A204.1 (cell line): ENCODE measurements at regions not wholly inside any gene's neighbourhood (a gene's known extent, or its start where the extent isn't known, plus 50 kb on each side); places are given as distances from the start of the nearest gene placed in this dataset.

ENCODE experiments used
- FAIRE-seq: peaks from 2 replicates; lab custom pipeline; 2012; peaks lifted over from hg19 to GRCh38; lab: Jason Lieb, UNC

DNA sequence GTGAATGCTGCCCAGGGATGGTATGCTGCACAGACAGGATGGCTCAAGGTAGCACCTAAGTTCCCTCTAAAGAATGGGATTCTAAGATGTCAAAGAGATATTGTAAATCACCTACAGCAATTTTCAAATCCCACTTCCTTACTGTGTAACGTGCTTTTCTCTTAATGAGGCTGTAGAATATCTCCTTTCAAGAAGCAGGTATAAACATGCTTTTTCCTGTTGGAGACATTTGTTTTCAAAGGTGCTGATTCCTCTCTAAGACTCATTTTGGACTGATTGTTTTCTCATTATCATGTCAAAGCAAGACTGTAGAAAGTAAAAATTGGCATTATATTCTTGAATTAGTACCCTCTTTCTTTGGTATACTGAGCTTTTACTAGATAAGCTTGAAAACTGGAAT, 412.6 kb upstream of the PAPPA start:
- FAIRE-seq = no peak

DNA sequence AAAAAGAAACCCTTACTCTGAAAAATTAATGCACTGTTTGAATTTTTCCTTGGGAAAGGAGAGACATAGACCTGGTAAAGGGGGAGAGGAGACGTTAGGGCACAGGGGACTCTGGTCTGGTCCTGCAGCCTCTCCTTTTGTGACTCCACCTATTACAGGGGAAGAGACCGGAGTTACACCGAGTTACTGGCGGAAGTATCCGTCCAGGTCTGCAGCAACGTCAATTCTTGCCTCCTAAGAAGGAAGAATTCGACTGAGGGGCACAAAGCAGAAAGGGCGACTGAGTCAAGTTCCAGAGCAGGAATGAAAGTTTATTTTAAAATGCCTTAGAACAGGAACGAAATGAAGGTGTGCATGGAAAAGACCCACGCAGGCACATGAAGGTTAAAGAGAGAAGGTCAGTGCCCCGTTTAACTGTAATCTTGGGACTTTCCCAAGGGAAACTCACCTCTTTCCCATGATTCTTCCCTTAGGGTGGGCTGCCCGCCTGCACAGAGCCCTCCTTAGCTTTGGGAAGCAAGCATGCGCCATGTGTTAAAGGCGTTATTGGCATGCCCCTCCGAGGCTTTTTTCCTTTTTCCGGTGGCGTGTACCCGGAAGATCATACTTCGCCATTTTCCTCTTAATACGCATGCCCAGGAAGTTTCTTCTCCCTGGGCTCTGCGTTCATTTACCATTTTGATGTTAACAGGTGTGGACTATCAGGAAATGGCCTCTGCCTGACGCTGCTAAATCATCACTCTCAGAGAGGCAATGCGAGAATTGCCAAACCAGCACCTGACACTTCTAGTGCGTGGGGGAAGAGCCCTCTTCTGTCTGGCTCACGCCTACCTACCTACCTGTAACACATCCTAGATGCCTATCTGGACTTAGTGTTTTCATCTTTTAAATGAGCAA, 409.6 kb upstream of the PAPPA start:
- FAIRE-seq = no peak

DNA sequence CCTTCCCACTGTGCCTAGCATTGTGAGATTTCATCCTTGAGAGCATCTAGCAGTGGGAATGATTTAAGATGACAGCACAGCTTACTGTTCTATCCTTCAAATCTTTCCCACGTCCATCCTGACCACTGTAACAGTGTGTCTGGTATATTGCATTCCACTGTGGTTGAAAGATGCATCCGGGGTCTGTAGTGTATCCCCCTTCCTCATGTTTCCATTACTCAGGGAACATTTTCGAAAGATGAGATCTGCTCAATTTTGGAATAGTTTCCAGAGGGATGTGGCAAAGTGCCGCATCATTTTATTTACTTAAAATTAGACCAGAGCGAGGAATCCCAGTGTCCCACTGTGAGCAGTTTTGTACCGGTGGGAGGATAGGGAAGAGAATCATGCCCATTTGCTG, 407.1 kb upstream of the PAPPA start:
- FAIRE-seq = no peak

DNA sequence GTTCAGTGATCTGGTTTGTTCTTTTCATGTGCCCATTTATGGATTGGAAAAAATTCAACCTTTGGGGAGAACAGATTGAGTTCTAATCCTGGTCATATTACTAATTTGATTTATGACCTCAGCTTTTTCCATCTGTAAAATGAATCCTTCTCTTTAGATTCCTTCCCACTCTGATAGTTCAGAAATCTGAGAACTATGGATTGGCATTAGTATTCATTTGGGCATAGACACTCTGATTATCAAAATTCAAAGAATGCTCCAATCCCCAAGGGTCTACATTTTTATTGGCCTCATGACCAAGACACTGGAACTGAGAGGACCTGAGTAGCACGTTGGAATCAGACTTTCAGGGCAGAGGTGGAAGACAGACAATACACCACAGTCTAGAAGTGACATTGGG, 405.9 kb upstream of the PAPPA start:
- no peak for FAIRE-seq

DNA sequence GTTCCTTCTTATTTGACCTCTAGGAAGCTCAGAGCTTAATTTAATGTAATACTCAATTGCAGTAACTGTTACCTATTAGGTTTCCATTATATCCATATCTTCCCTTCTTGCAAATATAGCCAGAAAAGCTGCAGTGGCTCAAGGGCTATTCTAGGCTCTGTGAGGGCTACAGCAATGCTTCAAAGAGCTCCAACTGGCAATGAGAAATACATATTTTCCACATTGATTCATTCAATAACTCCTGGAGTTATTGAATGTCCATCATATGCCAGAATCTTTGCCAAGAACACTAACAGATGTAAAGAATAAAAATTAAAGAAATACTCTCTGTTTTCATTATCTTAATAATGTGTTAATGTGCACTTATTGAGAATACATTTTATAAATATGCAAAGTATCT, 396.9 kb upstream of the PAPPA start:
- FAIRE-seq = no peak

DNA sequence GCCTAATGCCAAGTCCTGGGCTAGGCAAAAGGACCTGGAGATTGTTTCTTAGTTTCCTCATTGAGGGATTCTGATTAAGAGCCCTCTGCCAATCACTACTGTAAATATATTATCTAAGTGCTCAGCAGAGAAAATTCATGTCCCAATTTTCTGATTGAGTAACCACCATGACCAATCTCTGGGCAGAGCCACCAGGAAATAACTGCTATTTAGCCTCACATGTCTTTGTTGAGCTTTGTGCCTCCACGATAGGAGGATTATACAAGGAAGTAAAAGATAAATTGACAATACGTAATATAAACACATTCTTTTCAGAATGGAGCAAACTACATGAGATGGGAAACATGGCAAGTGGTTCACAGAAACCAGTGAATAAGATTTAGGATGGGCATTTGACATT, 396.1 kb upstream of the PAPPA start:
- no peak for FAIRE-seq

DNA sequence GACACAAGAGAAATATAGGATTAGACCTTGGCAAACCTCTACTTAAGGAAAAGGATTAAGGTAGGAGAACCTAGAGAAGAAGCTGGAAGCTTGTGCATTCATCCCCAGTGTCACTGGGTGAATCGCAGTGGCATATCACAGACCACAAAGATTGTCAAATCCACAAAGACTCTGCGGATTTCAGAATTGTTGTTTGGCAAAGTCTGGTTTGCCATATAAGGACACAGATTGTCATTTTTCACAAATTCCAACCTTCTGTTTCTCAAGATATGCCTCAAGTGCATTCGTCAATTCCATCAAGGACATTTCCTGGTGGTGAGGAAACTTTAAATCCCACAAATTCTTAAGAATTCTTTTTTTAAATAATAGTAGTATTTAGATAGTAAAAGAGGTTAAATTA, 395.1 kb upstream of the PAPPA start:
- FAIRE-seq = no peak

DNA sequence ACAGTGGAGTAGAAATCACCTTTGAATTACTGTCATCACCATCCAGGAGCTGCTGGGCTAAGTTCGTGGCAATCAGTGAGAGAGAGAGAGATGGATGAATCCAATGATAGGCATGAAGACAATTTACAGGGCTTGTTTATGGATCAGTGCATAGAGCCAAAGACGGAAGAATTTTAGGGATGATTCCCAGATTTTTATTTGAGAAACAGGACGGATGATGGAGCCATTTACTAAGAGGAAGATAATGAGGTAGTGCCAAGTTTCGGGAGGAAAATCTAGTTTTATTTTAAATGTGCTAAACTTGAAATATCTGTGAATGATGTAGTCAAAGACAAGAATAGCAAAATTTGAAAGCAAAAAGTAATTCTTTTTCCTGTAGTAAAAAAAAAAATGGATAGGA, 394.2 kb upstream of the PAPPA start:
- no peak for FAIRE-seq

DNA sequence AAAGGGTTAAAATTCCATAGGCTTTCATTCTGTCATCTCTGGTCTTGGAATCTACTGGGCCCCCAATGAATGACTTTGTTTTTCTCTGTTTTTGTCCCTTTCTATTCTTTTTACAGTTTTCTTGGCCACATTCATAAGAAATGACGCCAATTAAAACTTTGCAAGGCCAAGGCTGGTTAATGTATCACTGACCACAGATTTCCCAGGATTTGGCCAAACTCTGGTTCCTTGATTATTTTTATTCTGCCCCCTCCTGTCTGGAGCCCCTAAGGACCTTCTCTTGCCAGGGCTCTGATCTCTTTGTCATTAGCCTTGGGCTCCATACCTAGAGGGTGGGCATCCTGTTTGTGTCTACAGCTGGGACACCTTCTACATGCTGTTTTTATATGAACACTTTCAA, 388.9 kb upstream of the PAPPA start:
- no peak for FAIRE-seq

DNA sequence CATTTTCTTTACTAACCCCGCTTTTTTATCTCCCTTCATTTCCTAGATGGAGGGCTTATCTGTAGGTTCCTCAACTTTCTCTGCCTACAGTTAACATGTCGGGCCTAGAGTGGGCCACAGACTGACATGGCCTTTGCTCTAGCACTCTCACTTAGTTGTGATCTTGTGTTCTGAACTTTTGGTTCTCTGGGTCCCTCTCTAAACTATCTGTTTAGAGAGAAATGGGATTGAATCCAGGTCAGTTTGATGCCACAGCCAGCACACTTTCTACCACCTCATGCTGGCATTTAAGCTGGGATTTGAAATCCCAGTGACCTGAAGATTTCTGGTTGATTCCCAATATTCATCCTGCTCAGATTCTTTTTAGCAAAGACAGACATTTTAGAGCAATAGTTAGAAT, 388.5 kb upstream of the PAPPA start:
- no peak for FAIRE-seq

DNA sequence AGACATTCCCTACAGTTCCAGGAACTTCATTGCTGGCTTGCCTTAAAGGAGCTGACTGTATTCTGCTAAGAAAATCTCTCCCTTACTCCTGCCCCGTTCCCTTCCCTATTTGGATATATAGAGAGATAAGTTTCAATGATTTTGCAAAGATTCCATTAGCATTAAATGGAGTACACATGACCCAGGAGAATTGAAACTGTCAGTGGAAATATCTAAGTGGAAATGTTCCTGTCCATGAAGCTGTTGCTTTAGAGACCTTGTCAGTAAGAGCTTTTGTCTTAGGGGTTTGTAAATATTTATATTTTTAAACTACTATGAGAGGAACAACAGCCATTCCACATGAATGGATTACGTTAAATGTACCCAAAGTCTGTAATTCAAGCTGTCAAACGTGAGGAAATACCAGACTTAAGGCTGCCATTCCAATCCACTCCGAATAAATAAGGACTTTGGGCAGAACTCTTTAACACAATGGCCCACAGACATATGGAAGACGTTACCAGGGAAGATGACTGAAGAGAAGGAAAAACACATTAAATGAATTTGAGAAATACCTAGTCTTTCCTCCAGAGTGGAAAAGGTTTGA, 387.1 kb upstream of the PAPPA start:
- no peak for FAIRE-seq

DNA sequence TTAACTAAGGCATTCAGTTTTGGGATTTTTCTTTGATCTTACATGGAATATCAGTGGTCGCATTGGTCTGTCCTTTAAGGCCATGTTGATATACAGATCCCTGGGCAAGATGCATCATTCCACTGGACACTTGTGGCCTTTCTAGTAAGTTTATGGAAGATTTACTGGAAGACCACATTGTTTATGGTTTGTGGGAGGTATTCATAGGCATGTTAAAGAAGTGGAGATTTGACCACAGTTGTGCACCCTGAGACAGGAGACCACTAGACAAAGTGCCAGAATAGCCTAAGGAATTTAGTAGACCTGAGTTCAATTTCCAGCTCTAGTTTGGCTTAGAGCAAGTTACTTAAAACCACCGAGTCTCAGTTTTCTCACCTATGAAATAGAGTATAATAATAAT, 383.1 kb upstream of the PAPPA start:
- FAIRE-seq = no peak

DNA sequence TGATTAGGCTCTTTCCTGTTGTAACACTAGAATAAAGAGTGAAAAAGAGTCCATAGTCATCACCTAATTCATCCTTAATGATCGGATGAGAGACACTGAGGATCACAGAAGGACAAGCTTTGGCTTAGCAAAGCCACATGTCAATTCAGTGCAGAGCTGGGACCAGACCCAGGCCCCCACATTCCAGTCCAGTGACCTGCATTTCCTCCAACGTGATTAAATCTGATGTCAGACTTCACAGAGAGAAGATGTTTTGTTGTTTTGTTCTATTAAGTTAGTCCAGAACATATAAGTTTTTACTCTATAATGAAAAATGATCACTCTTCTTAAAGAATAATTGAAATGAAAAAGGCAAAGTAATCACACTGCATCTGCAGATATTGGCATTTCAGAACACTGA, 377.9 kb upstream of the PAPPA start:
- FAIRE-seq = no peak

DNA sequence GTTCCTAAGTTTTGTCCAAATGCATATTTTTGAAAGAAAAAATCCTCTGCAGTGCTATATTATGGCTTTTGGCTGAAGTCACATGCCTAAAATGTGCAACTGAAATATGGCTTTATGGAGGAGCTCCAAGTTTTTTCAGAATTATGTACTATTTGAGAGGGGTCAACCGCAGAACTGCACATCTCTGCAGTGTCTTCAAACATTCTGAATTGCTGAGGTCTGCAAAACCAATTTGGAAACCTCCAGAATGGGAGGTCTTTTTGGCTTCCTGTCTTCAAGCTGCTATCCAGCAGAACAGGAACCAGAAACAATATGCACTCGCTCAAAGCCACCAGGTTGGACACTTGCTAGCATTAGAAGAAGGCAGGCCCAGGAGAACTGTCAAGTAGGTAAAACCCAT, 376.0 kb upstream of the PAPPA start:
- no peak for FAIRE-seq

DNA sequence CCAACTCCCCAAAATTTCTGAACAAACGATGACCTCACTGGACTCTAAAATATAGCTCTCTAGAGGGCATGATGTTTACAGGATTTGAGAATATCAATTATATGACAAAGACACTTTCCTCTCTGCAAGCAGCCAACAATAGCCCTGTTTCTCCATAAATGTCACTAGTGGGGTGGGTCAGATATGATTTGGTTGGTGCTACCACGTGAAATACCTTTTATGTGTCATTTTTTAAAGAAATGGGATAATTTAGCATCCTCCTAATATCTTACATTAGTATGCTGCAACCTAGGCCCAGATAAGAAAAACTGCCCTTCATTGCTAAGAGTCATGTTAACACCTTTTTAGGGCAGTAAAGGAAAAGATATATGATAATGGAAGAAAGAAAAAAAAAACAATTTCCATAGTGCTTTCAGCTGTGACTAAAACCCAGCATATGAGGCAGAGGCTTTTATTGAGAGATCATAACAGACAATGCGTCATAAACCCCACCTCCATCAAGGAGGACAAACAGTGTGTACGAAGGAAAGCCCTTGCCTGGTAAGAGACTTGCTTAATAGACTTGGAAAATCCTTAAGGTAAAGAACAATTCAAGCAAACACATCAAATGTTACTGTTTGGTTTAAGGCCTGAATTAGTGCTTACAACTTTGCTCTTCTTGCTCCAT, 372.4 kb upstream of the PAPPA start:
- FAIRE-seq = no peak

DNA sequence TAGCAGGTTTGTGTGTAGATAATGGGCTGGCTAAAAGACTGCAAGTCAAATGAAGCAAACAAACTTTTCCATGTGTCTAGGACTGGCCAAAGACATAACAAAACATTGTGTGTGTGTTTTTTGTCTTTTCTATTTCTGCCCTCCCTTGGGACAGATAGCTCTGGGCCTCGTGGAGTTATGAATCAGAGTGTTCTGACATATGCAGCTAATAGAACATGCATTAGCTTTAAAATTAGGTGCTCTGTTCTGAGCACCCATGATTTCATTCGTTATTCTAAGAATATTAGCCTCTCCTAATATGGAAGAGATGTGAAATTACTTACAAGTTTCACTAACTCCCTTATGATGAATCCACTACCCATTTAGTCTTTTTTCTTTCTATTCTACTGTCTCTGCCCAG, 367.3 kb upstream of the PAPPA start:
- no peak for FAIRE-seq

DNA sequence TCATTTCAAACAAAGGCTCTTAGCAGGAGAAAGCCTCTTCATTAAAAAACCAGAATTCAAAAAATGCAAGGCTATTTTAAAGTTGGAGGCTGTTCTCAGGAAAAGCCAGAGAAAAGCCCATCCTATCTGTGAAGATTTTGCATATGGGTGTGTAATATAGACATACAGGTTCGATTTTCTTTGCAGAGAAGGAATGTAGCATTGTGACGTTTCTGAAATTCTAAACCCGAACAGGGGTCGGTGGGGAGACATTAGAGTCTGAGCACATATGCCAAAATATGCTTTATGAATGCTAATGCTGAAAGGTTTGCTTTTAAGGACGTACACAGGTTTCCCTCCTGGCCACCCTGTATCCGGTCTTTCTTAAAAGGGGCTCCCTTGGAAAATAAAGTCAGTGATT, 363.1 kb upstream of the PAPPA start:
- no peak for FAIRE-seq

DNA sequence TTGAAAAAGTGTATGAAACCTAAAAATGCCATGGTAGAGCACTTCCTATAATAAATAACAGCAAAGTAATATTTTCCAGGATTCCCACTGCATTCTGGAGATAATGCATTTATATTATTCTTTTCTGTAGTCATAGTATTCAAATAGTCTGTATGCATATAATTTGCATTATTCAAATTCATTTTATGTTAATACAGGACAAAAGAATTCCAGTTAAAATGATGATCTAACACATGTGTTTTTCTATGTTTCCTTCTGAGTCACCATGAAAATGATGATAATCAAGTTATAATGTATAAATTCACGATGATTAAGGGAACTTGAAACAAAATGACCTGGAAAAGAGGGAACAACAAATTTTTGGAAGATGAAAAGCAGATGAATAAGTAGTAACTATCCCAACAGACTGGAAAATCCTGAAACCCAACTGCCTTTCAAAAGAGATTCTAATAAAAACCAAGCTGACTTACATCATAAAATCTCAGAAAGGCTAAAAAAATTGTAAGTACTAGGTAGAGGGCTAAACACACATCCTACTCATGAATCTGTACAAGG, 358.6 kb upstream of the PAPPA start:
- no peak for FAIRE-seq

DNA sequence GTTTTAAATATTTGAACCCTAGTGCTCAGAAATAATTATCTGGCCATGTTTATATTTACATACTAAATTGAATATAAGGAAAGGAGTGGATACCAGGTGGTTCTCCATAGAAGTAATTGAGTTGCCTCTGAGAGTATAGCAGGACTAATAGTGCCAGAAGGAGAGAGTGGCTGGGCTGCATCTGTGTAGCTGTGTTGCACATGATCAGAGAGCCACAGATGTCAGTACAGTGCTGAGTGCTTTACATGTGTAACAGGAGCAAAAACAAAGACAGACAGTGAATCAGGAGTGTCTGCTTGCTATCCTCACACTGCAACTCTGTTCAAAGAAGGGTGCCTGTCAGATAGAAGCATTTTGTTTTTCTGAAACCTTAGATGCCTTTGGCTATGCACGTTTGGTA, 353.9 kb upstream of the PAPPA start:
- no peak for FAIRE-seq

DNA sequence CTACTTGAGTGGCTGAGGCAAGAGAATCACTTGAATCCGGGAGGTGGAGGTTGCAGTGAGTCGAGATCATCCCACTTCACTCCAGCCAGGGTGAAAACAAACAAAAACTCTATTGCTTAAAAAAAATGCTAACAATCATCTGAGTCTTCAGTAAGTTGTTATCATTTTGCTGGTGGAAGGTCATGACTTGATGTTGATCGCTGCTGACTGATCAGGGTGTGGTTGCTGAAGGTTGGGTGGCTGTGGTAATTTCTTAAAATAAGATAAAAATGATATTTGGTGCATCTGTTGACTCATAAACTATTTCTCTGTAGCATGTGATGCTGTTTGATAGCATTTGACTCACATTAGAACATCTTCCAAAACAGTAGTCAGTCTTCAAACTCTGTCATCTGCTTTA, 349.4 kb upstream of the PAPPA start:
- no peak for FAIRE-seq

DNA sequence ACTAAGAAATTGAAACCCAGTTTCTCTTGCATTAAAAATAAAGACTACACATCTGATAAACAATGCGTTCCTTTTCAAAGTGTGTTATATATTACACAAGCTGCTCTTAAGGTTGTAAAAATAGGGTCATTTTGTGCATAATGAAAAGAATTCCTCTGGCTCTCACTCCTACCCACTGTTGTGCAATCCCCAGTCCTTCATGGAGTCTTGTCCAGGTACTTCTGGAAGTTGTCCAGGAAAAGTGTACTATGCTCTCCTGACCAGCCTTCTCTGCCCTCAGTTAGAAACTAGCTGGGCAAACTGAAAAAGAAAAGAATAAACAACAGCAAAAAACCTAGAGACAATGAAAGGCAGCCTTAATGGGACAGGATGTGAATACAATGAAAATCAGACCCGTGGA, 345.5 kb upstream of the PAPPA start:
- no peak for FAIRE-seq

DNA sequence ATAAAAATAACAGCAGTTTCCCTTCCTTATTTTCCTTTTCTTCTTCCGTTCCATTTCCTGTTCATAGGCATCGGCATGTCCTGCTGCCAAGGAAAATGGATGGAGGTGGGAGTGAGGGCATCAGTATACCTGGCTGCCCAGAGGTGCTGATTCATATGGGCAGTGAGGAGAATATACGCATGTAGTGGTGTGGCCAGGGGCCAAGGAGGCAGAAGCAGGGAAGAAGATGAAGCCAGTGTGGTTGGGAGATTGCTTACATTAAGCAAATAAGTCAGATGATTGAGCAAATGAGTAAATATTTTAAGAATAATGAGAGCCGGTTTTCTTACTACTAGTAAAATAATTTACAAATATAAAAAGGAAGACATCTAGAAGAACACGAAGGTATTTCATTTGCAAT, 344.9 kb upstream of the PAPPA start:
- no peak for FAIRE-seq

DNA sequence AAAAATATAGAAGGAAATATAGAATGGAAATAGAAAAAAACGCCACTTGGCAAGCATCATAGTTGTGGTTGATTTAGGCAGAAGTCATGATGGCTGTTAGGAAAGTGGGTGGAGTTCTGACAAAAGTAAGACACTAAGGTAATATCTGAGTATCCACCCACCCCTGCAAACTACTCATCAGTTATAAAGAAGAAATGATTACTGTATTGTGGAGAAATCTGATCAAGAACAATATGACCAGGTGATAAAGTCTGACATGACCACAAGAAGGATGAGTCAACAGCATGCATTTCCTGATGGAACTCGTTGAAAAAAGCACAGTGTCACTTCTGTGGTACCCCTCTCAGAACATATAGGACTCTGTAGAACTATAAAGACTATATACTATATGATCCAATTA, 343.4 kb upstream of the PAPPA start:
- FAIRE-seq = no peak
